WTC11 (cell line): ENCODE measurements at regions not wholly inside any gene's neighbourhood (a gene's known extent, or its start where the extent isn't known, plus 50 kb on each side); places are given as distances from the start of the nearest gene placed in this dataset.

Source experiments
- CBFB ChIP-seq: sonication (generic); formaldehyde crosslinking; IDR thresholded peaks from 2 replicates; pipeline ENCODE4 v1.8.1; 2022; ENCODE audit warnings: mild to moderate bottlenecking, low read depth, missing genetic modification reagents
- CTCF ChIP-seq: fragments of 200-600 bp; IDR thresholded peaks from 2 replicates; pipeline ENCODE4 v1.8.0; 2022; ENCODE audit warnings: antibody characterized with exemption
- HMGXB4 ChIP-seq: sonication (generic); formaldehyde crosslinking; IDR thresholded peaks from 2 replicates; pipeline ENCODE4 v1.8.1; 2023; ENCODE audit warnings: mild to moderate bottlenecking, moderate library complexity, missing genetic modification reagents
- IRF1 ChIP-seq: sonication (generic); formaldehyde crosslinking; IDR thresholded peaks from 2 replicates; pipeline ENCODE4 v1.8.0; 2023; ENCODE audit warnings: missing genetic modification reagents
- KAT7 ChIP-seq: sonication (generic); formaldehyde crosslinking; IDR thresholded peaks from 2 replicates; pipeline ENCODE4 v1.8.1; 2023; ENCODE audit warnings: missing genetic modification reagents, mild to moderate bottlenecking, borderline replicate concordance
- NFE2L1 ChIP-seq: sonication (generic); formaldehyde crosslinking; IDR thresholded peaks from 2 replicates; pipeline ENCODE4 v1.8.1; 2023; ENCODE audit warnings: missing genetic modification reagents
- NFYB ChIP-seq: sonication (generic); formaldehyde crosslinking; conservative IDR thresholded peaks from 2 replicates; pipeline ENCODE4 v1.8.0; 2022; ENCODE audit warnings: low read depth, missing genetic modification reagents
- NR2C2 ChIP-seq: sonication (generic); formaldehyde crosslinking; IDR thresholded peaks from 2 replicates; pipeline ENCODE4 v1.8.0; 2022; ENCODE audit warnings: mild to moderate bottlenecking, missing genetic modification reagents
- STAT6 ChIP-seq: sonication (generic); formaldehyde crosslinking; conservative IDR thresholded peaks from 2 replicates; pipeline ENCODE4 v1.8.1; 2023; ENCODE audit warnings: mild to moderate bottlenecking, low read depth, missing genetic modification reagents, moderate library complexity
- ZNF512 ChIP-seq: sonication (generic); formaldehyde crosslinking; IDR thresholded peaks from 2 replicates; pipeline ENCODE4 v1.8.1; 2022; ENCODE audit warnings: missing genetic modification reagents, borderline replicate concordance

- TF ChIP-seq STAT6 (CRISPR knock-in tag), result no peak
- no peak for TF ChIP-seq CTCF
- TF ChIP-seq ZNF512 (CRISPR knock-in tag), result no peak
- no peak for TF ChIP-seq KAT7
- no peak for TF ChIP-seq NR2C2
- TF ChIP-seq NFE2L1 (CRISPR knock-in tag), result no peak
- no peak for TF ChIP-seq CBFB (CRISPR knock-in tag)
- no peak for TF ChIP-seq NFYB (CRISPR knock-in tag)
- no peak for TF ChIP-seq IRF1 (CRISPR knock-in tag)
- no peak for TF ChIP-seq HMGXB4 (CRISPR knock-in tag)
Observed at GRCh38 chr9:17065062-17065461, 69.8 kb upstream of the CNTLN start.
